ENCODE measurements at regions not wholly inside any gene's neighbourhood (a gene's known extent, or its start where the extent isn't known, plus 50 kb on each side); places are given as distances from the start of the nearest gene placed in this dataset.

DNA sequence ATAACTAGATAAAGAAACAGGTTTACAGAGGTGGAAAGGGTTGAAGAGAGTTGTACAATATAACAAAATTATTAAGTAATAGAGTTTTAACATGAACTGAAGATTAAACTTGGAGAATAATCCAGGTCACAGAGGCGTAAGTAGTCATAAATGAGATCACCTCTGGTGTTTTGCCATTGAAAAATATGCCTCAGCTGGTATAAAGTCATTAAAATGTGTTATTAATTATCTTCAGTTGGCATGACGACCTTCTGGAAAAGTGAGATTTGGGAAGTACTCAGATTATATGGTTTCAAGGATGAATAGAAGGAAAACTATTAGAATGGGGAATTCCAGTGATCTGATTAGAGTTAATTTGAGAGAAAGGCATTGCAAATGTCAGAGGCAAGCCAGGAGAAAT is 237.5 kb upstream of the ANXA10 start:
- TF ChIP-seq EZH2 (IDR thresholded peaks at IDR 0.05; ENCODE audit: insufficient read depth, poor library complexity, severe bottlenecking) (no peak), EZH2phosphoT487 (IDR thresholded peaks at IDR 0.05; ENCODE audit: insufficient read depth, low read depth) (no peak)
